SK-N-SH treated with all-trans-retinoic acid at 6 μM for 48 hours (cell line): ENCODE measurements at regions not wholly inside any gene's neighbourhood (a gene's known extent, or its start where the extent isn't known, plus 50 kb on each side); places are given as distances from the start of the nearest gene placed in this dataset.

ENCODE experiments used
- ATAC-seq: fragments of 200-7000 bp; cut with Tn5 transposase; 3 replicates; pipeline ENCODE4 v1.9.1; 2020; ENCODE audit warnings: mild to moderate bottlenecking, moderate library complexity
- CREB5 ChIP-seq: fragments of 250-450 bp; sonication (Bioruptor Pico); IDR thresholded peaks from 2 replicates; pipeline ENCODE4 v1.5.1; 2020; ENCODE audit warnings: low read depth, mild to moderate bottlenecking, moderate library complexity
- CSDC2 ChIP-seq: fragments of 250-450 bp; sonication (Bioruptor Pico); IDR thresholded peaks from 2 replicates; pipeline ENCODE4 v1.5.0; 2020; ENCODE audit warnings: mild to moderate bottlenecking, moderate library complexity
- CSRNP3 ChIP-seq: fragments of 250-450 bp; sonication (Bioruptor Pico); IDR thresholded peaks from 2 replicates; pipeline ENCODE4 v1.5.1; 2021; ENCODE audit warnings: mild to moderate bottlenecking, moderate library complexity
- ESRRG ChIP-seq: fragments of 250-450 bp; sonication (Bioruptor Pico); IDR thresholded peaks from 2 replicates; pipeline ENCODE4 v1.6.1; 2021; ENCODE audit warnings: mild to moderate bottlenecking
- ISL1 ChIP-seq: fragments of 250-450 bp; sonication (Bioruptor Pico); IDR thresholded peaks from 2 replicates; pipeline ENCODE4 v2.1.2; 2022; ENCODE audit warnings: mild to moderate bottlenecking, moderate library complexity
- OSR1 ChIP-seq: fragments of 250-450 bp; sonication (Bioruptor Pico); IDR thresholded peaks from 2 replicates; pipeline ENCODE4 v1.8.0; 2022; ENCODE audit warnings: moderate library complexity, mild to moderate bottlenecking, inconsistent platforms
- PATZ1 ChIP-seq: fragments of 250-450 bp; sonication (Bioruptor Pico); IDR thresholded peaks from 2 replicates; pipeline ENCODE4 v1.8.0; 2020; ENCODE audit warnings: mild to moderate bottlenecking, moderate library complexity, borderline replicate concordance
- POU6F1 ChIP-seq: fragments of 250-450 bp; sonication (Bioruptor Pico); IDR thresholded peaks from 2 replicates; pipeline ENCODE4 v1.8.0; 2021; ENCODE audit warnings: low read depth, mild to moderate bottlenecking, moderate library complexity, borderline replicate concordance
- PPARA ChIP-seq: fragments of 250-450 bp; sonication (Bioruptor Pico); IDR thresholded peaks from 2 replicates; pipeline ENCODE4 v1.5.0; 2020; ENCODE audit warnings: mild to moderate bottlenecking, borderline replicate concordance
- SNAI2 ChIP-seq: fragments of 250-450 bp; sonication (Bioruptor Pico); IDR thresholded peaks from 2 replicates; pipeline ENCODE4 v1.5.0; 2020; ENCODE audit warnings: mild to moderate bottlenecking, moderate library complexity
- TOX ChIP-seq: fragments of 250-450 bp; sonication (Bioruptor Pico); IDR thresholded peaks from 2 replicates; pipeline ENCODE4 v1.8.0; 2021; ENCODE audit warnings: mild to moderate bottlenecking, moderate library complexity, borderline replicate concordance
- ZC3H10 ChIP-seq: fragments of 250-450 bp; sonication (Bioruptor Pico); IDR thresholded peaks from 2 replicates; pipeline ENCODE4 v1.5.1; 2021; ENCODE audit warnings: mild to moderate bottlenecking, moderate library complexity
- ZFP3 ChIP-seq: fragments of 250-450 bp; sonication (Bioruptor Pico); IDR thresholded peaks from 2 replicates; pipeline ENCODE4 v1.5.0; 2020; ENCODE audit warnings: mild to moderate bottlenecking, moderate library complexity
- ZFP30 ChIP-seq: fragments of 450-650 bp; formaldehyde crosslinking; IDR thresholded peaks from 2 replicates; pipeline ENCODE4 v1.5.0; 2022; ENCODE audit warnings: mild to moderate bottlenecking, moderate library complexity
- ZNF565 ChIP-seq: fragments of 450-650 bp; formaldehyde crosslinking; conservative IDR thresholded peaks from 2 replicates; pipeline ENCODE4 v1.5.0; 2020; ENCODE audit warnings: low read depth, mild to moderate bottlenecking, moderate library complexity
- ZNF70 ChIP-seq: fragments of 450-650 bp; formaldehyde crosslinking; IDR thresholded peaks from 2 replicates; pipeline ENCODE4 v1.5.0; 2020; ENCODE audit warnings: mild to moderate bottlenecking, moderate library complexity
- ZNF8 ChIP-seq: fragments of 450-650 bp; formaldehyde crosslinking; IDR thresholded peaks from 2 replicates; pipeline ENCODE4 v1.5.0; 2020; ENCODE audit warnings: mild to moderate bottlenecking, moderate library complexity

GRCh38 chr21:28397040-28397439 is 595.6 kb downstream of the LTN1 start:
- TF ChIP-seq PATZ1 (CRISPR knock-in tag) (no peak), ZNF8 (CRISPR knock-in tag) (no peak), SNAI2 (CRISPR knock-in tag) (no peak), ZNF565 (no peak), ZFP3 (no peak), ISL1 (no peak), OSR1 (CRISPR knock-in tag) (no peak)
- TF ChIP-seq, all 23 proteins: peak for 0
- no peak for ATAC-seq

GRCh38 chr21:28396421-28396820 is 596.3 kb downstream of the LTN1 start:
- no peak for ATAC-seq

GRCh38 chr21:28393279-28393678 is 599.4 kb downstream of the LTN1 start:
- ATAC-seq, result no peak
- TF ChIP-seq ZFP30 (CRISPR knock-in tag) (no peak), ZNF70 (no peak), CSRNP3 (CRISPR knock-in tag) (no peak), ZC3H10 (CRISPR knock-in tag) (no peak), CREB5 (CRISPR knock-in tag) (no peak), SNAI2 (CRISPR knock-in tag) (no peak), ZFP3 (no peak), ZNF565 (no peak), OSR1 (CRISPR knock-in tag) (no peak), ESRRG (CRISPR knock-in tag) (no peak), PATZ1 (CRISPR knock-in tag) (no peak), TOX (CRISPR knock-in tag) (no peak), ISL1 (no peak), PPARA (no peak), ZNF8 (CRISPR knock-in tag) (no peak), POU6F1 (CRISPR knock-in tag) (no peak)

More at GRCh38 chr21:28396421-28396820, 596.3 kb downstream of the LTN1 start:
- no peak for TF ChIP-seq ZNF8 (CRISPR knock-in tag)
- no peak for TF ChIP-seq CSRNP3 (CRISPR knock-in tag)
- no peak for TF ChIP-seq TOX (CRISPR knock-in tag)
- TF ChIP-seq ZFP3, result no peak
- TF ChIP-seq CSDC2, result no peak
- no peak for TF ChIP-seq POU6F1 (CRISPR knock-in tag)
- TF ChIP-seq CREB5 (CRISPR knock-in tag), result no peak
